Thymus (tissue), 11 donors: ENCODE measurements at regions not wholly inside any gene's neighbourhood (a gene's known extent, or its start where the extent isn't known, plus 50 kb on each side); places are given as distances from the start of the nearest gene placed in this dataset.

Experiments used
- DNase-seq, 9 donors: peaks; one replicate each; pipeline ENCODE4 v3.0.0-alpha.2; 2013; ENCODE audit warnings: low spot score in 9 of 9, low read depth in 6 of 9, missing footprints in 1 of 9
- H3K27ac ChIP-seq, 2 donors: one replicate each; pipeline ENCODE4 v1.5.1; 2013; ENCODE audit warnings: control low read depth in 1 of 2, low read depth in 1 of 2, low read length in 1 of 2, mild to moderate bottlenecking in 1 of 2, moderate library complexity in 1 of 2
- H3K27me3 ChIP-seq, 2 donors: one replicate each; pipeline ENCODE4 v1.5.1; 2013; ENCODE audit warnings: low read length in 1 of 2; ENCODE audit not compliant: control insufficient read depth in 2 of 2, insufficient read depth in 1 of 2
- H3K36me3 ChIP-seq, 2 donors: one replicate each; pipeline ENCODE4 v1.5.1; 2013; ENCODE audit warnings: low read length in 1 of 2, mild to moderate bottlenecking in 1 of 2, moderate library complexity in 1 of 2; ENCODE audit not compliant: control insufficient read depth in 2 of 2, insufficient read depth in 2 of 2
- H3K4me1 ChIP-seq, 2 donors: one replicate each; pipeline ENCODE4 v1.5.1; 2013; ENCODE audit warnings: low read length in 2 of 2; ENCODE audit not compliant: control insufficient read depth in 2 of 2, insufficient read depth in 2 of 2
- H3K4me3 ChIP-seq, 2 donors: one replicate each; pipeline ENCODE4 v1.5.1; 2013; ENCODE audit warnings: low read length in 2 of 2, control low read depth in 1 of 2, mild to moderate bottlenecking in 1 of 2
- H3K9me3 ChIP-seq, 2 donors: one replicate each; pipeline ENCODE4 v1.5.1; 2013; ENCODE audit warnings: low read length in 1 of 2, mild to moderate bottlenecking in 1 of 2; ENCODE audit not compliant: control insufficient read depth in 2 of 2, insufficient read depth in 1 of 2
- whole genome bisulfite sequencing: extraction: QIAGEN DNeasy Blood & Tissue Kit; methylation state at CpG from one replicate; pipeline ENCODE4 v1.1.7; 2013; 5-methylcytosine and 5-hydroxymethylcytosine counted together
- donor health status: healthy.

GRCh38 chr18:25469489-25469888 is 117.5 kb upstream of the ZNF521 start:
- no peaks in the 10 kb centered on the region for H3K27me3 ChIP-seq
- H3K9me3 ChIP-seq: no peaks in the 10 kb centered on the region
- H3K4me3 ChIP-seq: no peak overlapping the region
- DNase-seq: no peak
- whole genome bisulfite sequencing: 94% methylated on average over 2 of the region's 2 CpGs
- no peak overlapping the region for H3K27ac ChIP-seq
- H3K4me1 ChIP-seq: no peaks in the 10 kb centered on the region
- H3K36me3 ChIP-seq: no peaks in the 10 kb centered on the region

- Histone ChIP-seq H3K27ac (no peak overlapping the region), H3K36me3 (no peaks in the 10 kb centered on the region), H3K27me3 (no peaks in the 10 kb centered on the region), H3K4me1 (no peaks in the 10 kb centered on the region), H3K4me3 (no peak overlapping the region), H3K9me3 (no peaks in the 10 kb centered on the region)
- WGBS: 90% methylated on average over 6 of the region's 6 CpGs
- no peak for DNase-seq
Observed at GRCh38 chr18:25467226-25467987, 115.4 kb upstream of the ZNF521 start.

- Histone ChIP-seq H3K36me3 (no peaks in the 10 kb centered on the region), H3K9me3 (no peaks in the 10 kb centered on the region), H3K27me3 (no peaks in the 10 kb centered on the region), H3K4me3 (no peak overlapping the region), H3K4me1 (no peaks in the 10 kb centered on the region), H3K27ac (no peak overlapping the region)
- no peak for DNase-seq
- WGBS: 94% methylated on average over 15 of the region's 15 CpGs
Observed at GRCh38 chr18:25465152-25465732, 113.3 kb upstream of the ZNF521 start.

GRCh38 chr18:25464227-25464626 is 112.3 kb upstream of the ZNF521 start:
- DNase-seq: no peak
- no peaks in the 10 kb centered on the region for H3K27me3 ChIP-seq
- H3K4me3 ChIP-seq: no peak overlapping the region
- H3K36me3 ChIP-seq: no peaks in the 10 kb centered on the region
- H3K9me3 ChIP-seq: no peaks in the 10 kb centered on the region
- H3K4me1 ChIP-seq: no peaks in the 10 kb centered on the region
- H3K27ac ChIP-seq: no peak overlapping the region

- DNase-seq: no peak
- Histone ChIP-seq H3K4me3 (no peak overlapping the region), H3K4me1 (no peaks in the 10 kb centered on the region), H3K36me3 (no peaks in the 10 kb centered on the region), H3K9me3 (no peaks in the 10 kb centered on the region), H3K27me3 (no peaks in the 10 kb centered on the region), H3K27ac (no peak overlapping the region)
- 84% methylated on average over 4 of the region's 4 CpGs for WGBS
Observed at GRCh38 chr18:25463726-25464125, 111.8 kb upstream of the ZNF521 start.

- no peak for DNase-seq
- no peaks in the 10 kb centered on the region for H3K4me1 ChIP-seq
- no peak overlapping the region for H3K4me3 ChIP-seq
- 89% methylated on average over 1 of the region's 1 CpG for WGBS
- H3K9me3 ChIP-seq: no peaks in the 10 kb centered on the region
- no peak overlapping the region for H3K27ac ChIP-seq
- H3K36me3 ChIP-seq: no peaks in the 10 kb centered on the region
- H3K27me3 ChIP-seq: no peaks in the 10 kb centered on the region
Observed at GRCh38 chr18:25459814-25460213, 107.8 kb upstream of the ZNF521 start.

- H3K27ac ChIP-seq: no peak overlapping the region
- no peaks in the 10 kb centered on the region for H3K36me3 ChIP-seq
- H3K4me3 ChIP-seq: no peak overlapping the region
- no peaks in the 10 kb centered on the region for H3K9me3 ChIP-seq
- H3K4me1 ChIP-seq: no peaks in the 10 kb centered on the region
- 90% methylated on average over 3 of the region's 3 CpGs for WGBS
- H3K27me3 ChIP-seq: no peaks in the 10 kb centered on the region
- no peak for DNase-seq
Observed at GRCh38 chr18:25457601-25458000, 105.6 kb upstream of the ZNF521 start.

- no peak for DNase-seq
- H3K27ac ChIP-seq: no peak overlapping the region
- WGBS: 97% methylated on average over 4 of the region's 4 CpGs
Observed at GRCh38 chr18:25457126-25457525, 105.2 kb upstream of the ZNF521 start.

GRCh38 chr18:25456334-25457010 is 104.5 kb upstream of the ZNF521 start:
- Histone ChIP-seq H3K9me3 (no peaks in the 10 kb centered on the region), H3K4me3 (no peak overlapping the region), H3K36me3 (no peaks in the 10 kb centered on the region), H3K27me3 (no peaks in the 10 kb centered on the region), H3K4me1 (no peaks in the 10 kb centered on the region), H3K27ac (no peak overlapping the region)
- DNase-seq: no peak
- WGBS: 93% methylated on average over 15 of the region's 15 CpGs

More at GRCh38 chr18:25457126-25457525, 105.2 kb upstream of the ZNF521 start:
- Histone ChIP-seq H3K9me3 (no peaks in the 10 kb centered on the region), H3K4me1 (no peaks in the 10 kb centered on the region), H3K36me3 (no peaks in the 10 kb centered on the region), H3K4me3 (no peak overlapping the region), H3K27me3 (no peaks in the 10 kb centered on the region)
